Stomach smooth muscle (tissue), 2 donors: ENCODE measurements at regions not wholly inside any gene's neighbourhood (a gene's known extent, or its start where the extent isn't known, plus 50 kb on each side); places are given as distances from the start of the nearest gene placed in this dataset.

Experiments
- H3K27ac ChIP-seq: one replicate; pipeline ENCODE4 v1.7.0; 2013; ENCODE audit warnings: mild to moderate bottlenecking, low read length, inconsistent platforms
- H3K27me3 ChIP-seq, 2 donors: one replicate each; pipeline ENCODE4 v1.7.0; 2013; ENCODE audit warnings: low read length in 2 of 2; ENCODE audit not compliant: insufficient read depth in 2 of 2, control insufficient read depth in 1 of 2
- H3K36me3 ChIP-seq, 2 donors: one replicate each; pipeline ENCODE4 v1.7.0; 2013; ENCODE audit warnings: low read length in 2 of 2; ENCODE audit not compliant: control insufficient read depth in 2 of 2, insufficient read depth in 2 of 2
- H3K4me1 ChIP-seq: one replicate; pipeline ENCODE4 v1.7.0; 2013; ENCODE audit warnings: low read length; ENCODE audit not compliant: control insufficient read depth, insufficient read depth
- H3K4me3 ChIP-seq, 2 donors: one replicate each; pipeline ENCODE4 v1.7.0; 2013; ENCODE audit warnings: low read length in 2 of 2
- H3K9ac ChIP-seq, 2 donors: one replicate each; pipeline ENCODE4 v1.7.0; 2013; ENCODE audit warnings: low read length in 2 of 2, mild to moderate bottlenecking in 1 of 2
- H3K9me3 ChIP-seq, 2 donors: one replicate each; pipeline ENCODE4 v1.7.0; 2013; ENCODE audit warnings: low read length in 2 of 2; ENCODE audit not compliant: control insufficient read depth in 2 of 2
- donor health status: healthy.
- donor health status: Pancreatic carcinoma.

DNA sequence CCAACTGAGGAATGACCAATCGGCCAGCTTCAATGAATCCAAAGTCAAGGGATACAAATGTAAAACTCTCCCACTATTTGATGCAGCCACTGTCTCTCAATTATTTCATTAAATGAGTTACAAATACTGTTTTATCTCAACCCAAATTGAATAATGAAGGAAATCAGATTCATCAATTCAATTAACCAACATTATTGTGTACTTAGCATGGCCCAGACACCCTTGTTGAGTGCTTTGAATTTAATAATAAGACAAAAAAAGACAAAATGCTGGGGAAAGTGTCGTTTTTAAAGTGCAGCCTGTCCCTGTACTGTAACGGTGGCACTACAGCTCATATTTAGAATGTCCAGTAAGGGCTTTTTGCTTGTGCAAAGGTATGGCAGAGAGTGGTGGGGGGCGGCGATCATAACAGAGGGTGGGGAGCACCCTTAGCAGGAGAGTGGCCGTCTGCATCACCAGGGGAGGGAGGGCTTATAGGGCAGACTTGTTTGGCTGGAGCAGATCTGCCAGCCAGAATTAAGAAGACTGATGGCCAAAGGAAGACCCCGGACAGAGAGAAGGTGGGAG, 123.8 kb upstream of the GALNT2 start:
- Histone ChIP-seq H3K4me3 (no peak overlapping the region), H3K36me3 (no peaks in the 10 kb centered on the region), H3K4me1 (no peaks in the 10 kb centered on the region), H3K27ac (no peak overlapping the region), H3K9ac (no peak overlapping the region), H3K27me3 (no peaks in the 10 kb centered on the region), H3K9me3 (no peaks in the 10 kb centered on the region)

- no peaks in the 10 kb centered on the region for H3K36me3 ChIP-seq
- H3K4me1 ChIP-seq, result no peaks in the 10 kb centered on the region
- no peaks in the 10 kb centered on the region for H3K27me3 ChIP-seq
- no peak overlapping the region for H3K27ac ChIP-seq
- no peaks in the 10 kb centered on the region for H3K9me3 ChIP-seq
- no peak overlapping the region for H3K9ac ChIP-seq
- no peak overlapping the region for H3K4me3 ChIP-seq
Measured at GRCh38 chr1:229943988-229944743, 122.9 kb upstream of the GALNT2 start.

- no peaks in the 10 kb centered on the region for H3K4me1 ChIP-seq
Measured at GRCh38 chr1:229945795-229946194, 121.2 kb upstream of the GALNT2 start.

DNA sequence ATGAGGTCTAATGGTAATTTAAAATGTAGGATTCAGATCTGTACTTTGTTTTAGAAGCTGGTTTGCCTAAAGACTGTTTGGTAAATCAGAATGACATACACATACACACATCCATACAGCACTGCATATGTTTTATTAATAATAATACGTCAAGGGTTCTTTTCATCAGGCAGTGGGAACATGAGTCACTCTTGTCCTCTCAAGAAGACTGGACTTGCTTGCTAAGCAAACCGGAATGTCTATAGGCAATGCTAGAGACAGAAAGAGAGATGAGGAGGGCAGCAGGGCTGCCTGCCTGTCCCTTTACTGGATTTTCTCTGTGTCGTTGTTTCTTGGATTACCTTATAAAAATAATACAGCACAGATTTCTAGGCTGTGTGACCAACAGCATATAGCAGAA, 119.1 kb upstream of the GALNT2 start:
- Histone ChIP-seq H3K9ac (no peak overlapping the region), H3K27ac (no peak overlapping the region), H3K27me3 (no peaks in the 10 kb centered on the region), H3K4me1 (no peaks in the 10 kb centered on the region), H3K36me3 (no peaks in the 10 kb centered on the region), H3K4me3 (no peak overlapping the region), H3K9me3 (no peaks in the 10 kb centered on the region)

More at GRCh38 chr1:229945795-229946194, 121.2 kb upstream of the GALNT2 start:
- H3K27ac ChIP-seq, result no peak overlapping the region
- no peaks in the 10 kb centered on the region for H3K9me3 ChIP-seq
- H3K36me3 ChIP-seq, result no peaks in the 10 kb centered on the region
- no peak overlapping the region for H3K4me3 ChIP-seq
- H3K27me3 ChIP-seq, result no peaks in the 10 kb centered on the region
- H3K9ac ChIP-seq, result no peak overlapping the region

- H3K36me3 ChIP-seq, result no peaks in the 10 kb centered on the region
Measured at GRCh38 chr1:229948438-229948837, 118.6 kb upstream of the GALNT2 start.

DNA sequence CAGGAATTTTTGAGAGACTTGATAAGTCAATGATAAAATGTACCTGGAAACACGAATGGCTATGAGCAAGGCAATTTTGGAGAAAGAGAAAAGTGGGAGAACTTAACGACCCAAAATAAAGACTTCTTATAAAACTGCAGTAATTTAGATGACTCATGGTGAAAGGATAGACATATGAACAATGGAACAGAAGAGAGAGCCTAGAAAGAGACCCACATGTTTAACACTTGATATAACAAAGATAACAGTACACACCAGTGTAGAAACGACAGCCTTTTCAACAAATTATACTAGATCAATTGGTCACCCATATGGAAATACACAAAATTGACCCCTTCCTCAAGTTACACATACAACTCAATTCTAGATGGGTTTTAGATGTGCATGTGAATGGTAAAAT, 117.5 kb upstream of the GALNT2 start:
- Histone ChIP-seq H3K27me3 (no peaks in the 10 kb centered on the region), H3K9me3 (no peaks in the 10 kb centered on the region), H3K4me3 (no peak overlapping the region), H3K9ac (no peak overlapping the region), H3K27ac (no peak overlapping the region), H3K36me3 (no peaks in the 10 kb centered on the region), H3K4me1 (no peaks in the 10 kb centered on the region)

More at GRCh38 chr1:229948438-229948837, 118.6 kb upstream of the GALNT2 start:
- Histone ChIP-seq H3K27me3 (no peaks in the 10 kb centered on the region), H3K27ac (no peak overlapping the region), H3K4me3 (no peak overlapping the region), H3K4me1 (no peaks in the 10 kb centered on the region), H3K9me3 (no peaks in the 10 kb centered on the region), H3K9ac (no peak overlapping the region)

DNA sequence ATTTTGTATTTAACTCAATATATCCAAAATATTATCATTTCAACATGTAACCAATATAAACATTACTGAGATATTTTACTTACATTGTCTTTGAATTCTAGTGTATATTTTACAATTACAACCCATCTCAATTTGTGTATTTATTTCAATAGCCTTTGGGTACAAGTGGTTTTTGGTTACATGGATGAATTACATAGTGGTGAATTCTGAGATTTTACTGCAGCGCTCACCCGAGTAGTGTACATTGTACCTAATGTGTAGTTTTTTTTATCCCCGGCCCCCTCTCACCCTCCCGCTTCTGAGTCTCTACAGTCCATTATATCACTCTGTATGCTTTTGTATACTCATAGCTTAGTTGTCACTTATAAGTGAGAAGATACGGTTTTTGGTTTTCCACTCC, 117.0 kb upstream of the GALNT2 start:
- Histone ChIP-seq H3K27me3 (no peaks in the 10 kb centered on the region), H3K36me3 (no peaks in the 10 kb centered on the region), H3K9me3 (no peaks in the 10 kb centered on the region), H3K4me1 (no peaks in the 10 kb centered on the region), H3K27ac (no peak overlapping the region), H3K4me3 (no peak overlapping the region), H3K9ac (no peak overlapping the region)

GRCh38 chr1:229950908-229951307, 116.1 kb upstream of the GALNT2 start:
- H3K36me3 ChIP-seq, result no peaks in the 10 kb centered on the region
- H3K27ac ChIP-seq, result no peak overlapping the region
- no peaks in the 10 kb centered on the region for H3K9me3 ChIP-seq
- no peaks in the 10 kb centered on the region for H3K27me3 ChIP-seq
- no peak overlapping the region for H3K4me3 ChIP-seq
- H3K4me1 ChIP-seq, result no peaks in the 10 kb centered on the region
- no peak overlapping the region for H3K9ac ChIP-seq

DNA sequence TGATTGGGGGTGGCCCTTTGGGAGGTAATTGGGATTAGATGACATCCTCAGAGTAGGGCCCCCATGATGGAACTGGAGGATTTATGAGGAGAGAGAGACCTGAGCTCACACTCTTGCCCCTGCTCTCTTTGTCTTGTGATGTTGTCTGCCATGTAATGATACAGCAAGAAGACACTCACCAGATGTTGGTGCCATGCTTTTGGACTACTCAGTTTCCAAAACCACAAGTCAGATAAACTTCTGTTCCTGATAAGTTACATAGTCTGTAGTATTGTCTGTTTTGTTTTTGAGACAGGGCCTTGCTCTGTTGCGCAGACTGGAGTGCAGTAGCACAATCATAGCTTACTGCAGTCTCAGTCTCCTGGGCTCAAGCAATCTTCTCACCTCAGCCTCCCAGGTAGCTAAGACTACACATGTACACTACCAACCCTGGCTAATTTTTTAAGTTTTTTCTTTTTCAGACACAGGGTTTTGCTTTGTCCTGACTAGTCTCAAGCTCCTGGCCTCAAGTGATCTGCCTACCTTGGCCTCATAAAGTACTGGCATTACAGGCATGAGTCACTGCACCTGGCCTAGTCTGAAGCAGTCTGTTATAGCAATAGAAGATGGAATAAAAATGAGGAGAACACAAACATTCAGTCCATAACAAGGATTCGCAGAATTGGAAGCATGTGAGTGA, 115.0 kb upstream of the GALNT2 start:
- no peaks in the 10 kb centered on the region for H3K9me3 ChIP-seq
- no peak overlapping the region for H3K9ac ChIP-seq
- no peaks in the 10 kb centered on the region for H3K27me3 ChIP-seq
- no peak overlapping the region for H3K4me3 ChIP-seq
- H3K27ac ChIP-seq, result no peak overlapping the region
- no peaks in the 10 kb centered on the region for H3K36me3 ChIP-seq
- no peaks in the 10 kb centered on the region for H3K4me1 ChIP-seq

GRCh38 chr1:229952670-229953520, 114.1 kb upstream of the GALNT2 start:
- H3K9me3 ChIP-seq, result no peaks in the 10 kb centered on the region
- no peak overlapping the region for H3K9ac ChIP-seq
- H3K4me3 ChIP-seq, result no peak overlapping the region
- H3K27me3 ChIP-seq, result no peaks in the 10 kb centered on the region
- H3K36me3 ChIP-seq, result no peaks in the 10 kb centered on the region
- H3K4me1 ChIP-seq, result no peaks in the 10 kb centered on the region
- no peak overlapping the region for H3K27ac ChIP-seq
